Spleen (tissue), 7 donors: ENCODE measurements at regions not wholly inside any gene's neighbourhood (a gene's known extent, or its start where the extent isn't known, plus 50 kb on each side); places are given as distances from the start of the nearest gene placed in this dataset.

Experiments used
- POLR2A ChIP-seq, 3 donors: fragments of 450-650 bp; IDR thresholded peaks; one replicate each; pipeline ENCODE4 v1.5.1; 2017; ENCODE audit warnings: antibody characterized with exemption in 3 of 3, mild to moderate bottlenecking in 1 of 3
- POLR2AphosphoS5 ChIP-seq, 3 donors: sonication (generic); formaldehyde crosslinking; IDR thresholded peaks; one replicate each; pipeline ENCODE4 v1.5.1; 2017; ENCODE audit warnings: antibody characterized with exemption in 3 of 3
- TF ChIP-seq, protein P1 (sequence below), 11 experiments: fragments of 200-600 bp in 7 of 11; fragments of 450-650 bp in 4 of 11; sonication (generic) in 4 of 11; IDR thresholded peaks in 8 of 11; conservative IDR thresholded peaks in 3 of 11; 1 replicate in 7 of 11; 2 replicates in 4 of 11; pipeline versions ENCODE4 v1.4.0 to v1.8.0; 2016 to 2021; ENCODE audit warnings: antibody characterized with exemption in 11 of 11, inconsistent platforms in 4 of 11, mild to moderate bottlenecking in 1 of 11
- donor health status: DM: no; HTN: no; CAD: no; lungs with moderate emphysema.
- donor health status: DM: no; HTN: no; CAD: no.
- donor health status: DM: no; HTN: no; CAD: no.

DNA sequence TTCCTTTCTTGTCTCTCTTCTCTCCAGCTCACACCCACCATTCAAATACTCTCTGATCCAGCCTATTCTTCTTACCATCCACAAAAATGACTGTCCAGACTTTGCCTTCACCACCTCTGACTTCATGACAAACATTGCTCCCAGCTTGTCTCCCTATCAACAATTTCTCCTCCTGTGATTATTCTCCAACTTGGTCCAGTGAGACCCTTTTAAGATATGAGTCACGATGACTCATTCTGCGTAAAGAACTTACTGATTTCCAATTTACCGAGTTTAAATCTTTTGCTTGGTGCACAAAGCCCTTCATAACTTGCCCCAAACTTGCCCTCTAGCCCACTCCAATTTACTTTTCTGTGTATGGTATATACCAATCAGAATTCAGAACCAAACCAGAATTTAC, 833.2 kb downstream of the MAFB start:
- no peak for TF ChIP-seq POLR2A (IDR thresholded peaks at IDR 0.05)
- TF ChIP-seq, protein P1, sequence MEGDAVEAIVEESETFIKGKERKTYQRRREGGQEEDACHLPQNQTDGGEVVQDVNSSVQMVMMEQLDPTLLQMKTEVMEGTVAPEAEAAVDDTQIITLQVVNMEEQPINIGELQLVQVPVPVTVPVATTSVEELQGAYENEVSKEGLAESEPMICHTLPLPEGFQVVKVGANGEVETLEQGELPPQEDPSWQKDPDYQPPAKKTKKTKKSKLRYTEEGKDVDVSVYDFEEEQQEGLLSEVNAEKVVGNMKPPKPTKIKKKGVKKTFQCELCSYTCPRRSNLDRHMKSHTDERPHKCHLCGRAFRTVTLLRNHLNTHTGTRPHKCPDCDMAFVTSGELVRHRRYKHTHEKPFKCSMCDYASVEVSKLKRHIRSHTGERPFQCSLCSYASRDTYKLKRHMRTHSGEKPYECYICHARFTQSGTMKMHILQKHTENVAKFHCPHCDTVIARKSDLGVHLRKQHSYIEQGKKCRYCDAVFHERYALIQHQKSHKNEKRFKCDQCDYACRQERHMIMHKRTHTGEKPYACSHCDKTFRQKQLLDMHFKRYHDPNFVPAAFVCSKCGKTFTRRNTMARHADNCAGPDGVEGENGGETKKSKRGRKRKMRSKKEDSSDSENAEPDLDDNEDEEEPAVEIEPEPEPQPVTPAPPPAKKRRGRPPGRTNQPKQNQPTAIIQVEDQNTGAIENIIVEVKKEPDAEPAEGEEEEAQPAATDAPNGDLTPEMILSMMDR (IDR thresholded peaks at IDR 0.05 in 8 of 11, conservative IDR thresholded peaks at IDR 0.05 in 3 of 11): no peak
- no peak for TF ChIP-seq POLR2AphosphoS5 (IDR thresholded peaks at IDR 0.05)
